Astrocyte (in vitro differentiated cells and primary cell): ENCODE measurements at regions not wholly inside any gene's neighbourhood (a gene's known extent, or its start where the extent isn't known, plus 50 kb on each side); places are given as distances from the start of the nearest gene placed in this dataset.
"Not testable (repeated sequence)": the region's sequence is repeated elsewhere in the genome, so short reads cannot be mapped to it uniquely, and the experiment has no call there.

Experiments used
- DNase-seq: peaks from one replicate; pipeline ENCODE4 v3.0.0-alpha.2; 2010; ENCODE audit warnings: low read depth
- FAIRE-seq: peaks from 2 replicates; lab custom pipeline; 2011; peaks lifted over from hg19 to GRCh38; lab: Jason Lieb, UNC
- H2AFZ ChIP-seq: 2 replicates; pipeline ENCODE4 v1.6.0; 2012; ENCODE audit warnings: low read depth, low read length, inconsistent platforms
- H3K27ac ChIP-seq: 2 replicates; pipeline ENCODE4 v1.5.1; 2011; ENCODE audit warnings: low read depth, low read length, inconsistent platforms
- H3K27me3 ChIP-seq: 2 replicates; pipeline ENCODE4 v1.6.0; 2011; ENCODE audit warnings: low read length, inconsistent platforms; ENCODE audit not compliant: insufficient read depth
- H3K36me3 ChIP-seq: 2 replicates; pipeline ENCODE4 v1.5.1; 2011; ENCODE audit warnings: low read length, inconsistent platforms; ENCODE audit not compliant: insufficient read depth
- H3K4me1 ChIP-seq: 2 replicates; pipeline ENCODE4 v1.5.1; 2011; ENCODE audit warnings: low read length, inconsistent platforms; ENCODE audit not compliant: insufficient read depth
- H3K4me2 ChIP-seq: 2 replicates; pipeline ENCODE4 v1.6.0; 2012; ENCODE audit warnings: low read length, inconsistent platforms
- H3K4me3 ChIP-seq: 2 replicates; pipeline ENCODE4 v1.5.1; 2011; ENCODE audit warnings: low read depth, mild to moderate bottlenecking, low read length, inconsistent platforms; ENCODE audit not compliant: insufficient read depth
- H3K79me2 ChIP-seq: 2 replicates; pipeline ENCODE4 v1.6.0; 2012; ENCODE audit warnings: mild to moderate bottlenecking, low read length, inconsistent platforms; ENCODE audit not compliant: insufficient read depth
- H3K9ac ChIP-seq: 2 replicates; pipeline ENCODE4 v1.6.0; 2012; ENCODE audit warnings: mild to moderate bottlenecking, low read length, inconsistent platforms
- H3K9me3 ChIP-seq: 2 replicates; pipeline ENCODE4 v1.5.1; 2012; ENCODE audit warnings: low read depth, mild to moderate bottlenecking, low read length, inconsistent platforms; ENCODE audit not compliant: insufficient read depth
- H4K20me1 ChIP-seq: 2 replicates; pipeline ENCODE4 v1.6.0; 2012; ENCODE audit warnings: low read length, inconsistent platforms; ENCODE audit not compliant: insufficient read depth
- H3K27ac Mint-ChIP-seq: one replicate; pipeline ENCODE4 v1.8.0; 2021; ENCODE audit warnings: mild to moderate bottlenecking, mixed read lengths; ENCODE audit not compliant: unreplicated experiment
- H3K27me3 Mint-ChIP-seq: one replicate; pipeline ENCODE4 v1.8.0; 2021; ENCODE audit warnings: low read depth, mixed read lengths; ENCODE audit not compliant: unreplicated experiment
- H3K36me3 Mint-ChIP-seq: one replicate; pipeline ENCODE4 v1.8.0; 2021; ENCODE audit warnings: low read depth, mixed read lengths; ENCODE audit not compliant: unreplicated experiment
- H3K4me1 Mint-ChIP-seq: one replicate; pipeline ENCODE4 v1.8.0; 2021; ENCODE audit warnings: low read depth, mixed read lengths; ENCODE audit not compliant: unreplicated experiment
- H3K4me3 Mint-ChIP-seq: one replicate; pipeline ENCODE4 v1.8.0; 2021; ENCODE audit warnings: mild to moderate bottlenecking, moderate library complexity, mixed read lengths; ENCODE audit not compliant: unreplicated experiment
- H3K9me3 Mint-ChIP-seq: one replicate; pipeline ENCODE4 v1.8.0; 2021; ENCODE audit warnings: mild to moderate bottlenecking, mixed read lengths; ENCODE audit not compliant: unreplicated experiment
- EZH2 ChIP-seq: IDR thresholded peaks from 2 replicates; pipeline ENCODE4 v1.6.1; 2012; ENCODE audit warnings: mild to moderate bottlenecking, low read length, inconsistent platforms; ENCODE audit not compliant: insufficient read depth
- TF ChIP-seq, protein P1 (sequence below): IDR thresholded peaks from 2 replicates; pipeline ENCODE4 v1.5.1; 2011; ENCODE audit warnings: low read depth, mild to moderate bottlenecking, inconsistent platforms, low read length, moderate library complexity; ENCODE audit not compliant: insufficient read depth

DNA sequence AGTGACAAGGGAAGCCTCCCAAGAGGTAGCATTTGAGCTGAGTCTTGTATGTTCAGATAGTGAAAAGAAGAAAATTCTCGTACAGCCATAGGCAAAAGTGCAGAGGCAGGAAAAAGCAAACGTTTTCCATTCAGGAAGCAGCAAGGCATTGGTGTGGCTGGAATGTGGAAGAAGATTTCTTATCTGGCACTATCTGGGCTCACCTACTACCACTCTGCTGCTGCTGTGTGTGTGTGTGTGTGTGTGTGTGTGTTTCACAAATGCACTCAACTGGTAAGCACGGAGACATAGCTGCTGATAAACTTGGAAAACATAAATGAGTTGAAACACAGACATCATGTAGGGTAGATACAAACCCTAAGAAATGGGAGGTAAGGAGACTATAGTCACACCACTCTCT lies 92.8 kb upstream of the ARHGAP42 start:
- Histone ChIP-seq H3K4me2 (no peak overlapping the region), H3K27me3 (no peaks in the 10 kb centered on the region), H4K20me1 (no peaks in the 10 kb centered on the region), H3K9me3 (no peaks in the 10 kb centered on the region), H2AFZ (no peak overlapping the region), H3K27ac (no peak overlapping the region), H3K4me3 (no peak overlapping the region), H3K4me1 (no peaks in the 10 kb centered on the region), H3K79me2 (no peaks in the 10 kb centered on the region), H3K36me3 (no peaks in the 10 kb centered on the region), H3K9ac (no peak overlapping the region)
- DNase-seq = no peak
- Mint-ChIP-seq H3K27ac (no peak overlapping the region), H3K9me3 (no peaks in the 10 kb centered on the region), H3K27me3 (no peaks in the 10 kb centered on the region), H3K4me3 (no peak overlapping the region), H3K36me3 (no peaks in the 10 kb centered on the region), H3K4me1 (no peaks in the 10 kb centered on the region)
- no peak for FAIRE-seq
- TF ChIP-seq, protein P1, sequence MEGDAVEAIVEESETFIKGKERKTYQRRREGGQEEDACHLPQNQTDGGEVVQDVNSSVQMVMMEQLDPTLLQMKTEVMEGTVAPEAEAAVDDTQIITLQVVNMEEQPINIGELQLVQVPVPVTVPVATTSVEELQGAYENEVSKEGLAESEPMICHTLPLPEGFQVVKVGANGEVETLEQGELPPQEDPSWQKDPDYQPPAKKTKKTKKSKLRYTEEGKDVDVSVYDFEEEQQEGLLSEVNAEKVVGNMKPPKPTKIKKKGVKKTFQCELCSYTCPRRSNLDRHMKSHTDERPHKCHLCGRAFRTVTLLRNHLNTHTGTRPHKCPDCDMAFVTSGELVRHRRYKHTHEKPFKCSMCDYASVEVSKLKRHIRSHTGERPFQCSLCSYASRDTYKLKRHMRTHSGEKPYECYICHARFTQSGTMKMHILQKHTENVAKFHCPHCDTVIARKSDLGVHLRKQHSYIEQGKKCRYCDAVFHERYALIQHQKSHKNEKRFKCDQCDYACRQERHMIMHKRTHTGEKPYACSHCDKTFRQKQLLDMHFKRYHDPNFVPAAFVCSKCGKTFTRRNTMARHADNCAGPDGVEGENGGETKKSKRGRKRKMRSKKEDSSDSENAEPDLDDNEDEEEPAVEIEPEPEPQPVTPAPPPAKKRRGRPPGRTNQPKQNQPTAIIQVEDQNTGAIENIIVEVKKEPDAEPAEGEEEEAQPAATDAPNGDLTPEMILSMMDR = no peak
- no peak for TF ChIP-seq EZH2

DNA sequence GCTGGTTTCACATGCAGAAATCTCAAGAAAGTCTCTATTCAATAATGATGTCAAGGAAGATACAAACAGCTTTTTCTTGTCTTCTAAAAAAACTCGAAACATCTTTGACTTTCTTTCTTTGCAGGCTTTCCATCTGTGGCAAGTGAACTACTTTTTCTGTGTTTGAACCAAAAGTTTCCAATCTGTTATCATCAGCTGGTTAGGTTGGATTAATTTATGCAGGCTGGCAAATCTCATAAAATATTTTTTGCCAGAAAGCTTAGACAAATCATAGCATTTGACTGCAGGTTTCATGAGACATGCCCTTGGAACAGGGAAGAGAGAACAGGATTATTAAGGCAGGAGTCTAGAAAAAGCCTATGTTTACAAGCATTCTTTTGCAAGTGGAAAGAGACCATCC lies 86.1 kb upstream of the ARHGAP42 start:
- Mint-ChIP-seq H3K9me3 (no peaks in the 10 kb centered on the region), H3K27me3 (no peaks in the 10 kb centered on the region), H3K4me1 (peaks cover 9% of the 10 kb centered on the region), H3K36me3 (no peaks in the 10 kb centered on the region), H3K4me3 (no peak overlapping the region), H3K27ac (no peak overlapping the region)
- FAIRE-seq (no peak), DNase-seq (no peak)
- no peaks in the 10 kb centered on the region for H4K20me1 ChIP-seq
- H3K36me3 ChIP-seq = no peaks in the 10 kb centered on the region
- no peak overlapping the region for H3K4me3 ChIP-seq
- no peak overlapping the region for H2AFZ ChIP-seq
- no peaks in the 10 kb centered on the region for H3K27me3 ChIP-seq
- no peaks in the 10 kb centered on the region for H3K9me3 ChIP-seq
- H3K4me2 ChIP-seq = no peak overlapping the region
- no peak overlapping the region for H3K27ac ChIP-seq
- H3K9ac ChIP-seq = no peak overlapping the region
- no peaks in the 10 kb centered on the region for H3K4me1 ChIP-seq
- H3K79me2 ChIP-seq = no peaks in the 10 kb centered on the region
- TF ChIP-seq, protein P1 = no peak
- no peak for TF ChIP-seq EZH2

DNA sequence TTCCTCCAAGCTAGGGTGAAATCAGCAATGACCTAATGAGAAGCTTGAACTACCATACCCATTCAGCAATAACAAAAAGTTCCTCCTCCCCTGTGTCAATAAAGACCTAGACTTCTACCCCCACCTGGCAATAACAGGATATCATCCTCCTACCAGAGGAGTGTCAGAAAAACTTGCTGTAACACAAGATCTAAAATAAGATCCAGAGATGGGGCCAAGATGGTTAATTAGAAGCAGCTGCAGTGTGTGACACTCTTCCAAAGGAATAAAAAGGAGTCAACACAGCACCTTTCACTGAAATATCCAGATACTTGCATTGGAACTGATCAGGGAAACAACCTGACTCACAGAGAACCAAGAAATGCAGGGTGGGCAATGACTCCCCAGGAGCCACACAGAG lies 84.4 kb upstream of the ARHGAP42 start:
- H3K9me3 ChIP-seq = no peaks in the 10 kb centered on the region
- H3K4me1 ChIP-seq = no peaks in the 10 kb centered on the region
- Mint-ChIP-seq H3K4me1 (peaks cover 9% of the 10 kb centered on the region), H3K36me3 (no peaks in the 10 kb centered on the region), H3K4me3 (no peak overlapping the region), H3K9me3 (no peaks in the 10 kb centered on the region), H3K27me3 (no peaks in the 10 kb centered on the region), H3K27ac (no peak overlapping the region)
- TF ChIP-seq EZH2 = no peak
- TF ChIP-seq, protein P1 = no peak
- H3K4me3 ChIP-seq = no peak overlapping the region
- no peak overlapping the region for H3K9ac ChIP-seq
- H3K4me2 ChIP-seq = no peak overlapping the region
- no peaks in the 10 kb centered on the region for H3K79me2 ChIP-seq
- H3K36me3 ChIP-seq = no peaks in the 10 kb centered on the region
- no peaks in the 10 kb centered on the region for H3K27me3 ChIP-seq
- H4K20me1 ChIP-seq = no peaks in the 10 kb centered on the region
- DNase-seq (no peak), FAIRE-seq (no peak)
- H2AFZ ChIP-seq = no peak overlapping the region
- no peak overlapping the region for H3K27ac ChIP-seq

DNA sequence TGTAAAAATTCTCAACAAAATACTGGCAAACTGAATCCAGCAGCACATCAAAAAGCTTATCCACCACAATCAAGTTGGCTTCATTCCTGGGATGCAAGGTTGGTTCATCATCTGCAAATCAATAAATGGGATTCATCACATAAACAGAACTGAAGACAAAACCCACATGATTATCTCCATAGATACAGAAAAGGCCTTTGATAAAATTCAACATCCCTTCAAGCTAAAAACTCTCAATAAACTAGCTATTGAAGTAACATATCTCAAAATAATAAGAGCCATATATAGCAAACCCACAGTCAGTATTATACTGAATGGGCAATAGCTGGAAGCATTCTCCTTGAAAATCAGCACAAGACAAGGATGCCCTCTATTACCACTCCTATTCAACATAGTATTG lies 79.3 kb upstream of the ARHGAP42 start:
- H3K36me3 Mint-ChIP-seq, DNase-seq, H3K4me1 ChIP-seq, H2AFZ ChIP-seq, H3K9me3 ChIP-seq, H3K27me3 ChIP-seq, H3K4me3 ChIP-seq, FAIRE-seq, H3K27me3 Mint-ChIP-seq, H3K27ac Mint-ChIP-seq, H3K4me2 ChIP-seq, H4K20me1 ChIP-seq, H3K27ac ChIP-seq, H3K9ac ChIP-seq, H3K9me3 Mint-ChIP-seq, H3K4me3 Mint-ChIP-seq, H3K79me2 ChIP-seq, H3K36me3 ChIP-seq, H3K4me1 Mint-ChIP-seq: not testable (repeated sequence)
